ENCODE measurements at regions not wholly inside any gene's neighbourhood (a gene's known extent, or its start where the extent isn't known, plus 50 kb on each side); places are given as distances from the start of the nearest gene placed in this dataset.

DNA sequence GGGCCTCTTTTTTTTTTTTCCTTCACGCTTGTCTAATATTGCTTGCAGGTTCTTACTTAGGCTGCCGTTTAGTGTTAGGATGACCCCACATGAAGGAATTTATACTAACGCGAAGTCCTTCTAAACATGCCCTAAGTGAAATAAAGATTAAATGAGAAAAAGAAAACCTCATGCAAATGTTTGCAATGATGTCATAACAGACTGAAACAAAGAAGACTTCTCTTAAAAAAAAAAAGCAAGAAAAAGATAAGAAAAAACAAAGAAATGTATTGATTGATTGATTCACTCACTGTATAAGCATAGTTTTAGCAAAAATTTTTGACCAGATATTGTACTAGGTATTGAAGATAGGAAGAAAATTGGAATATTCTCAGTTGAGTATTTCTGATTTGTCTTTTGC is 418.2 kb downstream of the IRS2 start:
- Mint-ChIP-seq H3K9me3 (peaks cover 0 to 4% (median 0%) of the 10 kb centered on the region in 7 donors), H3K36me3 (no peaks in the 10 kb centered on the region), H3K27me3 (peaks cover 4% of the 10 kb centered on the region), H3K4me1 (no peaks in the 10 kb centered on the region), H3K4me3 (no peak overlapping the region), H3K27ac (no peak overlapping the region)
- DNase-seq: no peak
- ATAC-seq (ENCODE audit: low read depth in 2 of 2): no peak
- Histone ChIP-seq H3K9me3 (ENCODE audit: control insufficient read depth in 2 of 2, low read length in 2 of 2) (peaks cover 0 to 3% of the 10 kb centered on the region in 2 experiments), H3K4me1 (ENCODE audit: control insufficient read depth, insufficient read depth, low read length, poor library complexity, severe bottlenecking) (no peaks in the 10 kb centered on the region), H3K36me3 (ENCODE audit: control insufficient read depth, insufficient read depth, low read length) (no peaks in the 10 kb centered on the region), H3K27ac (ENCODE audit: insufficient read depth, low read length, poor library complexity, severe bottlenecking) (no peak overlapping the region), H3K27me3 (ENCODE audit: control insufficient read depth, insufficient read depth, low read length) (no peaks in the 10 kb centered on the region), H3K4me3 (ENCODE audit: low read depth, low read length) (no peak overlapping the region)

DNA sequence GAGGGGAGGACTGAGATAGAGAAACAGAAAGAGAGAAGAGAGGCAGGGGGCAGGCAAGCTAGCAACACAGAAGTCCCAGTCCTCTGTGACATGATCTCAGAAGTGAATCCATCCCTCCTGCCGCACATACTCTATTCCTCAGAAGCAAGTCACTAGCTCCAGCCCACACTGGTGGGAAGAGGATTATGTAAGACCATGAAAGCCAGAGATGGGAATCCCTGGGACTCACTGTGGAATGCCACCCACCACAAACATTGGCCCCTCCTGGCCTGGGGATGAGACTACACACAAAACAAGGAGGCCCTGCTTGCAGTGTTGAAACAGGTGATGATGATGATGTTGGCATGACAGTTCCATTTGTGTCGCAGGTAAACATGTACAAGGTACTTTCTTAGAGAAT is 419.9 kb downstream of the IRS2 start:
- no peaks in the 10 kb centered on the region for H3K36me3 Mint-ChIP-seq
- peak overlapping the region in 1 of 3 donors; percentile 20 for H3K27ac Mint-ChIP-seq
- no peaks in the 10 kb centered on the region for H3K4me1 Mint-ChIP-seq
- peaks cover 0 to 3% of the 10 kb centered on the region in 2 experiments for H3K9me3 ChIP-seq (ENCODE audit: control insufficient read depth in 2 of 2, low read length in 2 of 2)
- H3K27me3 Mint-ChIP-seq: peaks cover 4% of the 10 kb centered on the region
- no peak for ATAC-seq (ENCODE audit: low read depth in 2 of 2)
- H3K27me3 ChIP-seq (ENCODE audit: control insufficient read depth, insufficient read depth, low read length): no peaks in the 10 kb centered on the region
- H3K36me3 ChIP-seq (ENCODE audit: control insufficient read depth, insufficient read depth, low read length): no peaks in the 10 kb centered on the region
- no peaks in the 10 kb centered on the region for H3K4me1 ChIP-seq (ENCODE audit: control insufficient read depth, insufficient read depth, low read length, poor library complexity, severe bottlenecking)
- DNase-seq: no peak
- peaks cover 0 to 4% (median 0%) of the 10 kb centered on the region in 7 donors for H3K9me3 Mint-ChIP-seq
- no peak overlapping the region for H3K4me3 Mint-ChIP-seq
- no peak overlapping the region for H3K27ac ChIP-seq (ENCODE audit: insufficient read depth, low read length, poor library complexity, severe bottlenecking)
- no peak overlapping the region for H3K4me3 ChIP-seq (ENCODE audit: low read depth, low read length)

DNA sequence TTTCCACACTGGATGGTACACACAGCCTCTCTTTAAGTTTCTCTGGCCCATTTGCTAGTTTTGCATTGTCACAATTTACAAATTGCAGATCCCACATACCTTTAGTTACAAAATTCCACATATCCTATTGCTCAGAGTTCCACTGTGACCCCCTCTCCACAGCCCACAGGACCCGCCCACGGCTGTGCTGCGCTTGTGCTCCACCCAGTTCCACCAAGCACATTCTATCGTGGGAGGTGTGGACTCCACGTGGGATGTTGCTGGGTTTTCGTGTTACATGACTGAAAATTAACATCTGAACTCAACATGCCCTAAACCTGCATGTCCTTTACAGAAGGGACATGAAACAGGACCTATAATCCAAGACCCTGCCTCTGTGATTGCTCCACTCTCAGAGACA is 423.0 kb downstream of the IRS2 start:
- ATAC-seq (ENCODE audit: low read depth in 2 of 2) (no peak), DNase-seq (no peak)
- Mint-ChIP-seq H3K27ac (no peak overlapping the region), H3K36me3 (no peaks in the 10 kb centered on the region), H3K9me3 (peaks cover 0 to 4% (median 0%) of the 10 kb centered on the region in 7 donors), H3K4me1 (no peaks in the 10 kb centered on the region), H3K4me3 (no peak overlapping the region), H3K27me3 (peaks cover 4% of the 10 kb centered on the region)
- H3K27me3 ChIP-seq (ENCODE audit: control insufficient read depth, insufficient read depth, low read length): no peaks in the 10 kb centered on the region
- no peaks in the 10 kb centered on the region for H3K4me1 ChIP-seq (ENCODE audit: control insufficient read depth, insufficient read depth, low read length, poor library complexity, severe bottlenecking)
- H3K9me3 ChIP-seq (ENCODE audit: control insufficient read depth in 2 of 2, low read length in 2 of 2): peaks cover 0 to 3% of the 10 kb centered on the region in 2 experiments
- no peak overlapping the region for H3K4me3 ChIP-seq (ENCODE audit: low read depth, low read length)
- no peaks in the 10 kb centered on the region for H3K36me3 ChIP-seq (ENCODE audit: control insufficient read depth, insufficient read depth, low read length)
- no peak overlapping the region for H3K27ac ChIP-seq (ENCODE audit: insufficient read depth, low read length, poor library complexity, severe bottlenecking)

DNA sequence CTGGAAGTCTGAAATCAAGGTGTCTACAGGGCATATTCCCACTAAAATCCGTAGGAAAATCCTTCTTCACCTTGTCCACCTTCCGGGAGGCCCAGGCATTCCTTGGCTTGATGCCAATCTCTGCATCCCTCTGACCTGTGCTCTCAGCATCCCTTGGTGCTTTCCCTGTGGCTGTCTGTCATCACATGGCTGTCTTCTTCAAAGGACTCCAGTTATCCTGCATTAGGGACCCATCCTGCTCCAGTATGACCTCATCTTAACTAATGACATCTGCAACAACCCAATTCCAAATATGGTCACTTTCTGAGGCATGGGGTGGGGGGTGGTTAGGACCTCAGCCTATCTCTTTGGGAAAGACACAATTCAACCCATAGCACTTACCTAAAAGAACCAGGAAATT is 423.8 kb downstream of the IRS2 start:
- Histone ChIP-seq H3K4me1 (ENCODE audit: control insufficient read depth, insufficient read depth, low read length, poor library complexity, severe bottlenecking) (no peaks in the 10 kb centered on the region), H3K4me3 (ENCODE audit: low read depth, low read length) (no peak overlapping the region), H3K36me3 (ENCODE audit: control insufficient read depth, insufficient read depth, low read length) (no peaks in the 10 kb centered on the region), H3K27ac (ENCODE audit: insufficient read depth, low read length, poor library complexity, severe bottlenecking) (no peak overlapping the region), H3K9me3 (ENCODE audit: control insufficient read depth in 2 of 2, low read length in 2 of 2) (peaks cover 0 to 3% of the 10 kb centered on the region in 2 experiments), H3K27me3 (ENCODE audit: control insufficient read depth, insufficient read depth, low read length) (no peaks in the 10 kb centered on the region)
- H3K4me1 Mint-ChIP-seq: no peaks in the 10 kb centered on the region
- no peak for ATAC-seq (ENCODE audit: low read depth in 2 of 2)
- H3K27ac Mint-ChIP-seq: no peak overlapping the region
- H3K27me3 Mint-ChIP-seq: peaks cover 4% of the 10 kb centered on the region
- H3K36me3 Mint-ChIP-seq: no peaks in the 10 kb centered on the region
- peaks cover 0 to 4% (median 0%) of the 10 kb centered on the region in 7 donors for H3K9me3 Mint-ChIP-seq
- DNase-seq: no peak
- H3K4me3 Mint-ChIP-seq: no peak overlapping the region

DNA sequence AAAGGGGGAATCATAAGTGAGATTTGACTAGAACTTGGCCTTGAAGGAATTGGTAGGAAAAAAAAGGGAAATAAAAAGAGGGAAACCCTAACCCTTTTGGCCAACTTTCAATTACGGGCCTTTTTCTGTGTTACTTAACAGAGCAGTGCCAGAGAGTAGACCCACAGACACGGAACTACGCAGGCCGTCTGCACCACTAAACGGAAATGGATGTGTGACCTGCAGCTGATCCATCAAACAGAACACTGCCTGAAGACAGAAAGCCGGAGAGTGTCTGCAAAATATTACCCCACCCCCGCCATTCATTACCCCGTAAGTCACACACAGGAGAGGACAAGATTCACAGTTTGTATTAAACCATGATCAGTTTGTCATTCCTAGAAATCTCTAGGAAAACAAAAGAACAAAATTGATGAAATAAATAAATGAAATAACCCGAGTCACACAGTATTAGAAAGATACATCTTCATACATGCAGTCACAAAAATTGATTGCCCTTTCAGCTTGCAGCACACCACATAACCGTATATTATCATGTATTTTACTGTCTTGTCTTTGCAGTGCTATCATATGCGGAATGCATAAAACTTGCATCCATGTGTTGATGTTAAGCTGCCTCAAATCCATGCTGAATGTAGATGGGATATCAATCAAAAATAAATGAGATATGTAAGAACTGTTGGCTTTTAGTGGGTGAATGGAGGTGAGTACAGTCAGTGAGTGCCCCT is 424.7 kb downstream of the IRS2 start:
- Histone ChIP-seq H3K4me1 (ENCODE audit: control insufficient read depth, insufficient read depth, low read length, poor library complexity, severe bottlenecking) (no peaks in the 10 kb centered on the region), H3K9me3 (ENCODE audit: control insufficient read depth in 2 of 2, low read length in 2 of 2) (peaks cover 0 to 3% of the 10 kb centered on the region in 2 experiments), H3K4me3 (ENCODE audit: low read depth, low read length) (no peak overlapping the region), H3K27ac (ENCODE audit: insufficient read depth, low read length, poor library complexity, severe bottlenecking) (no peak overlapping the region), H3K36me3 (ENCODE audit: control insufficient read depth, insufficient read depth, low read length) (no peaks in the 10 kb centered on the region), H3K27me3 (ENCODE audit: control insufficient read depth, insufficient read depth, low read length) (no peaks in the 10 kb centered on the region)
- no peak overlapping the region for H3K27ac Mint-ChIP-seq
- no peak for DNase-seq
- H3K36me3 Mint-ChIP-seq: no peaks in the 10 kb centered on the region
- H3K4me3 Mint-ChIP-seq: no peak overlapping the region
- H3K4me1 Mint-ChIP-seq: no peaks in the 10 kb centered on the region
- ATAC-seq (ENCODE audit: low read depth in 2 of 2): no peak
- H3K9me3 Mint-ChIP-seq: peaks cover 0 to 4% (median 0%) of the 10 kb centered on the region in 7 donors
- H3K27me3 Mint-ChIP-seq: peaks cover 4% of the 10 kb centered on the region

DNA sequence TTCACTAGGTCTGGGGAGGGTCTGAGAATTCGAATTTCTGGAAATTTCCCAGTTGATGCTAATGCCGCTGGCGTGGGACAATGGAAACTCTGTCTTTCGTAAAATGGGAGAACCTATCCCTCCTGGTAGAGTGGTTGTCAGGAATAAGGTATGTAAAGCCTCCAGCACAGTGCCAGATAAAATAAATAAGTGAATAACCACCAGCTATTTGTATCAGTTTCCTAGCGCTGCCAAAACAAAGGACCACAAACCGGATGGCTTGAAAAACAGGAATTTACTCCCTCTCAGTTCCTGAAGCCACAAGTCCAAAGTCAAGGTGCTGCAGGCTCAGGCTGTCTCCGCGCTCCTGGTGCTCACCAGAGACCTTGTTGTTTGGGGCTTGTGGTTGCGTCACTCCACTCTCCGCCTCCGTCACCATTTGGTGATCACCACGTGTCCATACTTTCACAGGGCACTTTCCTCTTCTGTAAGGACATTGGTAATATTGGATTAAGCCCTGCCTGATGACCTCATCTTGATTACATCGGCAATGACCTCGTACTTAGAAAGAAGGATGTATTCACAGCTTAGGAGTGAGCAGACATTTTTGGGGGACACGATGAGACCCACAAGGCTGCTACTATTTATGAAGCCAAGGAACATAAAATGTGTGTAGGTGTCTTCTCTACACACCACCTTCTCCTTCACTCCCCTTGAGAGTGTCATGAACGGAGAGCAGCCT is 428.5 kb downstream of the IRS2 start:
- H3K9me3 Mint-ChIP-seq: no peaks in the 10 kb centered on the region
- DNase-seq: no peak
- Histone ChIP-seq H3K4me1 (ENCODE audit: control insufficient read depth, insufficient read depth, low read length, poor library complexity, severe bottlenecking) (no peaks in the 10 kb centered on the region), H3K36me3 (ENCODE audit: control insufficient read depth, insufficient read depth, low read length) (no peaks in the 10 kb centered on the region), H3K27me3 (ENCODE audit: control insufficient read depth, insufficient read depth, low read length) (no peaks in the 10 kb centered on the region), H3K4me3 (ENCODE audit: low read depth, low read length) (no peak overlapping the region), H3K9me3 (ENCODE audit: control insufficient read depth in 2 of 2, low read length in 2 of 2) (no peaks in the 10 kb centered on the region), H3K27ac (ENCODE audit: insufficient read depth, low read length, poor library complexity, severe bottlenecking) (no peak overlapping the region)
- no peaks in the 10 kb centered on the region for H3K4me1 Mint-ChIP-seq
- H3K36me3 Mint-ChIP-seq: no peaks in the 10 kb centered on the region
- no peaks in the 10 kb centered on the region for H3K27me3 Mint-ChIP-seq
- no peak overlapping the region for H3K27ac Mint-ChIP-seq
- no peak overlapping the region for H3K4me3 Mint-ChIP-seq
- ATAC-seq (ENCODE audit: low read depth in 2 of 2): no peak

DNA sequence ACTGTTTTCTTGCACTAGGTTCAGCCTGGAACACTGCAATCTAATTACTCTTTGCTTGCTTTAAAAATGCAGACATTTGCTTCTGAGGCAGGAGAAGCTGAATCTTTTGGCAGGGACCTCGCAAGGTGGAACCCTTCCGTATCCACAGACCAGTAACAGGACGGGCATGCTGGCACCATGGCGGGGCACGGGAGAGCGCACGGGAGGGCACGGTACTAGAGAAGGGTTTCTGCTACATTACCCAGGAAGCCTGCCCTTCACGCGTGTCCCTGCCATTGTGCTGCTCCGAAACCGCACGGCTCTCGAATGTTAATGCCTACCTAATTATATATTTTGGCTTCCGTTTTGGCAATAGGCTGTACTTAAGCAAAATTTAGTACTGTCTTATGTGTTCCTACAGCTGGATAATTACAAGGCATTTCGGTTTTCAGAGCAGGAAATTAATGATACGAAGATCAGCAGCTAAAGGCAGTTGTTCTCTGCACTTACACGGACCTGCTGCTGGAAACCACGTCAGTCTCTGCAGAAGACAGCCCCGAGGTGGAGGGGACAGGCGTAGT is 430.4 kb downstream of the IRS2 start:
- Mint-ChIP-seq H3K4me3 (no peak overlapping the region), H3K4me1 (no peaks in the 10 kb centered on the region), H3K27ac (no peak overlapping the region)

More for the DNA sequence above, 430.4 kb downstream of the IRS2 start:
- DNase-seq (no peak), ATAC-seq (ENCODE audit: low read depth in 2 of 2) (no peak)
- Mint-ChIP-seq H3K36me3 (no peaks in the 10 kb centered on the region), H3K9me3 (peaks cover 0 to 2% (median 0%) of the 10 kb centered on the region in 7 donors), H3K27me3 (no peaks in the 10 kb centered on the region)
- Histone ChIP-seq H3K4me3 (ENCODE audit: low read depth, low read length) (no peak overlapping the region), H3K27me3 (ENCODE audit: control insufficient read depth, insufficient read depth, low read length) (no peaks in the 10 kb centered on the region), H3K9me3 (ENCODE audit: control insufficient read depth in 2 of 2, low read length in 2 of 2) (no peaks in the 10 kb centered on the region), H3K36me3 (ENCODE audit: control insufficient read depth, insufficient read depth, low read length) (no peaks in the 10 kb centered on the region), H3K27ac (ENCODE audit: insufficient read depth, low read length, poor library complexity, severe bottlenecking) (no peak overlapping the region), H3K4me1 (ENCODE audit: control insufficient read depth, insufficient read depth, low read length, poor library complexity, severe bottlenecking) (no peaks in the 10 kb centered on the region)

Measured in CD4-positive, CD25-positive, alpha-beta regulatory T cell (primary cell).